Spleen (tissue), 11 donors: ENCODE measurements at regions not wholly inside any gene's neighbourhood (a gene's known extent, or its start where the extent isn't known, plus 50 kb on each side); places are given as distances from the start of the nearest gene placed in this dataset.

Experiments
- DNase-seq: peaks from one replicate; pipeline ENCODE4 v3.0.0-alpha.2; 2020
- H3K27ac ChIP-seq, 8 donors: fragments of 200-600 bp; sonication (generic) in 7 of 8; 1 replicate in 4 of 8; 2 replicates in 4 of 8; pipeline versions ENCODE4 v1.5.0 to v1.8.0; 2016 to 2021; ENCODE audit warnings: inconsistent platforms in 4 of 8, mild to moderate bottlenecking in 4 of 8, moderate library complexity in 1 of 8
- H3K27me3 ChIP-seq, 7 donors: fragments of 200-600 bp; sonication (generic) in 6 of 7; replicated peaks in 1 of 7; 1 replicate in 4 of 7; 2 replicates in 3 of 7; pipeline versions ENCODE4 v1.5.0 to v1.8.0; 2016 to 2021; ENCODE audit warnings: inconsistent platforms in 3 of 7, mild to moderate bottlenecking in 1 of 7
- H3K36me3 ChIP-seq, 6 donors: fragments of 200-600 bp; sonication (generic) in 5 of 6; 1 replicate in 4 of 6; 2 replicates in 2 of 6; pipeline versions ENCODE4 v1.5.0 to v1.8.0; 2016 to 2021; ENCODE audit warnings: inconsistent platforms in 2 of 6
- H3K4me1 ChIP-seq, 6 donors: fragments of 200-600 bp; sonication (generic) in 5 of 6; 1 replicate in 3 of 6; 2 replicates in 3 of 6; pipeline versions ENCODE4 v1.5.0 to v1.8.0; 2016 to 2021; ENCODE audit warnings: inconsistent platforms in 3 of 6
- H3K4me3 ChIP-seq, 8 donors: fragments of 200-600 bp; sonication (generic) in 7 of 8; 1 replicate in 4 of 8; 2 replicates in 4 of 8; pipeline versions ENCODE4 v1.5.0 to v1.8.0; 2016 to 2021; ENCODE audit warnings: inconsistent platforms in 4 of 8, mild to moderate bottlenecking in 4 of 8, moderate library complexity in 2 of 8
- H3K9me3 ChIP-seq, 8 donors: fragments of 200-600 bp; sonication (generic) in 7 of 8; 1 replicate in 4 of 8; 2 replicates in 4 of 8; pipeline versions ENCODE4 v1.5.0 to v1.8.0; 2016 to 2021; ENCODE audit warnings: inconsistent platforms in 4 of 8
- POLR2A ChIP-seq, 3 donors: fragments of 450-650 bp; IDR thresholded peaks; one replicate each; pipeline ENCODE4 v1.5.1; 2017; ENCODE audit warnings: antibody characterized with exemption in 3 of 3, mild to moderate bottlenecking in 1 of 3
- POLR2AphosphoS5 ChIP-seq, 3 donors: sonication (generic); formaldehyde crosslinking; IDR thresholded peaks; one replicate each; pipeline ENCODE4 v1.5.1; 2017; ENCODE audit warnings: antibody characterized with exemption in 3 of 3
- WGBS, 5 donors: extraction: QIAGEN DNeasy Blood & Tissue Kit in 3 of 5; methylation state at CpG; one replicate each; pipeline versions ENCODE4 v1.1.5 to v1.1.7; 2013 to 2018; 5-methylcytosine and 5-hydroxymethylcytosine counted together
- intact Hi-C: fragments of 100-400 bp; cut with DNase I; formaldehyde crosslinking; loops from one replicate; pipeline ENCODE4 v1.15.0; 2023; ENCODE audit warnings: low total_unique reads
- TF ChIP-seq, protein P1 (sequence below), 11 experiments: fragments of 200-600 bp in 7 of 11; fragments of 450-650 bp in 4 of 11; sonication (generic) in 4 of 11; IDR thresholded peaks in 8 of 11; conservative IDR thresholded peaks in 3 of 11; 1 replicate in 7 of 11; 2 replicates in 4 of 11; pipeline versions ENCODE4 v1.4.0 to v1.8.0; 2016 to 2021; ENCODE audit warnings: antibody characterized with exemption in 11 of 11, inconsistent platforms in 4 of 11, mild to moderate bottlenecking in 1 of 11
- donor health status: healthy with polysubstance abuse.
- donor health status: DM: no; HTN: no; CAD: no; lungs with moderate emphysema.
- donor health status: DM: no; HTN: no; CAD: no.
- donor health status: Bipolar disorder and iron deficiency.
- donor health status: healthy.
- donor health status: DM: no; HTN: no; CAD: no.
- donor health status: DM: yes; HTN: yes; CAD: no.

GRCh38 chr11:25958045-25958444 is 373.9 kb upstream of the ANO3 start:
- H3K27ac ChIP-seq = no peak overlapping the region
- intact Hi-C loops = no loop called here
- no peak for DNase-seq
- H3K4me1 ChIP-seq = no peaks in the 10 kb centered on the region
- no peaks in the 10 kb centered on the region for H3K36me3 ChIP-seq
- WGBS, 5 donors = 58 to 70% (median 63%) methylated on average over 4 of the region's 4 CpGs
- TF ChIP-seq POLR2A (IDR thresholded peaks at IDR 0.05) = no peak
- TF ChIP-seq, protein P1, sequence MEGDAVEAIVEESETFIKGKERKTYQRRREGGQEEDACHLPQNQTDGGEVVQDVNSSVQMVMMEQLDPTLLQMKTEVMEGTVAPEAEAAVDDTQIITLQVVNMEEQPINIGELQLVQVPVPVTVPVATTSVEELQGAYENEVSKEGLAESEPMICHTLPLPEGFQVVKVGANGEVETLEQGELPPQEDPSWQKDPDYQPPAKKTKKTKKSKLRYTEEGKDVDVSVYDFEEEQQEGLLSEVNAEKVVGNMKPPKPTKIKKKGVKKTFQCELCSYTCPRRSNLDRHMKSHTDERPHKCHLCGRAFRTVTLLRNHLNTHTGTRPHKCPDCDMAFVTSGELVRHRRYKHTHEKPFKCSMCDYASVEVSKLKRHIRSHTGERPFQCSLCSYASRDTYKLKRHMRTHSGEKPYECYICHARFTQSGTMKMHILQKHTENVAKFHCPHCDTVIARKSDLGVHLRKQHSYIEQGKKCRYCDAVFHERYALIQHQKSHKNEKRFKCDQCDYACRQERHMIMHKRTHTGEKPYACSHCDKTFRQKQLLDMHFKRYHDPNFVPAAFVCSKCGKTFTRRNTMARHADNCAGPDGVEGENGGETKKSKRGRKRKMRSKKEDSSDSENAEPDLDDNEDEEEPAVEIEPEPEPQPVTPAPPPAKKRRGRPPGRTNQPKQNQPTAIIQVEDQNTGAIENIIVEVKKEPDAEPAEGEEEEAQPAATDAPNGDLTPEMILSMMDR (IDR thresholded peaks at IDR 0.05 in 8 of 11, conservative IDR thresholded peaks at IDR 0.05 in 3 of 11) = no peak
- TF ChIP-seq POLR2AphosphoS5 (IDR thresholded peaks at IDR 0.05) = no peak
- H3K27me3 ChIP-seq = no peaks in the 10 kb centered on the region
- no peaks in the 10 kb centered on the region for H3K9me3 ChIP-seq
- H3K4me3 ChIP-seq = no peak overlapping the region

DNA sequence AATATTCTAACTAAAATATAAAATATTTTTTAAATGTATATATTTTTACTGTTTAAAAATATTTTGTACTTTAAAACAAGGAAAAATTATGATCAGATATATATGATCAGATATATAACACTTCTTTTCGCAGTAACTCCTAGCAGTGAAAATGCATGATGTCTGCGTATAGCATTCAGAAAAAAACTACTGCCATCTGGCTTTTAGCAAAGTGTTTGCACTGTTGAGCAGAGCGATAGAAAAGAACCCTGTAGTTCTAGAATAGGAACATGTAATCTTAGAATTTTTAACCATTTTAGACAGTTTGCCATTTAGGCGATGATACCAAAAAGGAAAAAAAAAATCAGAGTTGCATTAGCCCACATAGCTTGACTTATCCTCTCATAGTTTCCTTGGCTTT is 370.4 kb upstream of the ANO3 start:
- no peak overlapping the region for H3K4me3 ChIP-seq
- no peaks in the 10 kb centered on the region for H3K9me3 ChIP-seq
- TF ChIP-seq POLR2A (IDR thresholded peaks at IDR 0.05) (no peak), POLR2AphosphoS5 (IDR thresholded peaks at IDR 0.05) (no peak)
- TF ChIP-seq, protein P1 (IDR thresholded peaks at IDR 0.05 in 8 of 11, conservative IDR thresholded peaks at IDR 0.05 in 3 of 11) = no peak
- no peak for DNase-seq
- intact Hi-C loops = no loop called here
- no peaks in the 10 kb centered on the region for H3K27me3 ChIP-seq
- H3K36me3 ChIP-seq = no peaks in the 10 kb centered on the region
- 59 to 82% (median 72%) methylated on average over 4 of the region's 4 CpGs for WGBS, 5 donors
- H3K4me1 ChIP-seq = no peaks in the 10 kb centered on the region
- H3K27ac ChIP-seq = no peak overlapping the region

- 68 to 87% (median 78%) methylated on average over 2 of the region's 2 CpGs for WGBS, 5 donors
- TF ChIP-seq, protein P1 (IDR thresholded peaks at IDR 0.05 in 8 of 11, conservative IDR thresholded peaks at IDR 0.05 in 3 of 11) = no peak
- TF ChIP-seq POLR2A (IDR thresholded peaks at IDR 0.05) (no peak), POLR2AphosphoS5 (IDR thresholded peaks at IDR 0.05) (no peak)
- H3K4me3 ChIP-seq = no peak overlapping the region
- no peaks in the 10 kb centered on the region for H3K36me3 ChIP-seq
- H3K27me3 ChIP-seq = no peaks in the 10 kb centered on the region
- intact Hi-C loops = no loop called here
- no peak overlapping the region for H3K27ac ChIP-seq
- H3K4me1 ChIP-seq = no peaks in the 10 kb centered on the region
- no peak for DNase-seq
- no peaks in the 10 kb centered on the region for H3K9me3 ChIP-seq
These were observed 361.0 kb upstream of the ANO3 start for GRCh38 chr11:25970726-25971508.

DNA sequence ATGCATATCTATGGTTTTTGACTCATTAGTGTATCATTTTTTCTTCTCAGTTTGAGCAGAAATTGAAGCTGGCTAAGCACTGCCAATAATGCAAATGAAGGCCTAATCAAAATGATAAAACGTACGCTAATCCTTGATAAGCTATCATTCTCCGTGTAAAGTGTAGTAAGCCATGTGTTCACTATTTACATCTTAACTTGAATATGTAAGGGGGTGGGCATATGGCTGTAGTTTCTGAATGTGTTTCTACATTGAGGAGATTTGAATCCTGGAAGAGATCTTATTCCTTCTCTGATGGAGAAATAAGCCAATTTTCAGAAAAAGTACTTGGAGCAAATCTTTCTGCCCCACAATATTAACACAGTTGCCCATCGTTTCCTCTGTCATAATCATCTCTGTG is 351.8 kb upstream of the ANO3 start:
- peaks cover 0 to 11% (median 0%) of the 10 kb centered on the region in 6 donors for H3K4me1 ChIP-seq
- intact Hi-C loops = loop anchor here (5.0 kb wide), 1 partner anchor 292 kb away; no protein-coding TSS in a partner anchor

More for the DNA sequence above, 351.8 kb upstream of the ANO3 start:
- Histone ChIP-seq H3K4me3 (no peak overlapping the region), H3K36me3 (no peaks in the 10 kb centered on the region), H3K9me3 (no peaks in the 10 kb centered on the region), H3K27ac (no peak overlapping the region), H3K27me3 (no peaks in the 10 kb centered on the region)
- 78 to 86% (median 82%) methylated on average over 4 of the region's 4 CpGs for WGBS, 5 donors
- TF ChIP-seq POLR2A (IDR thresholded peaks at IDR 0.05) = no peak
- TF ChIP-seq, protein P1 (IDR thresholded peaks at IDR 0.05 in 8 of 11, conservative IDR thresholded peaks at IDR 0.05 in 3 of 11) = no peak
- TF ChIP-seq POLR2AphosphoS5 (IDR thresholded peaks at IDR 0.05) = no peak
- no peak for DNase-seq
